Kidney epithelial cell (primary cell): ENCODE measurements at regions not wholly inside any gene's neighbourhood (a gene's known extent, or its start where the extent isn't known, plus 50 kb on each side); places are given as distances from the start of the nearest gene placed in this dataset.

Source experiments
- DNase-seq: peaks from one replicate; pipeline ENCODE4 v3.0.0-alpha.2; 2010; ENCODE audit warnings: low read depth
- H3K27me3 ChIP-seq: 2 replicates; pipeline ENCODE4 v1.6.0; 2011; ENCODE audit warnings: low read length; ENCODE audit not compliant: control insufficient read depth, insufficient read depth
- H3K36me3 ChIP-seq: 2 replicates; pipeline ENCODE4 v1.5.1; 2011; ENCODE audit warnings: low read length; ENCODE audit not compliant: control insufficient read depth, insufficient read depth
- H3K4me3 ChIP-seq: 2 replicates; pipeline ENCODE4 v1.5.1; 2011; ENCODE audit warnings: low read depth, mild to moderate bottlenecking, control low read depth, low read length
- TF ChIP-seq, protein P1 (sequence below): IDR thresholded peaks from 2 replicates; pipeline ENCODE4 v1.5.1; 2011; ENCODE audit warnings: mild to moderate bottlenecking, moderate library complexity, low read length, control low read depth, inconsistent platforms; ENCODE audit not compliant: insufficient read depth, poor library complexity, severe bottlenecking

DNA sequence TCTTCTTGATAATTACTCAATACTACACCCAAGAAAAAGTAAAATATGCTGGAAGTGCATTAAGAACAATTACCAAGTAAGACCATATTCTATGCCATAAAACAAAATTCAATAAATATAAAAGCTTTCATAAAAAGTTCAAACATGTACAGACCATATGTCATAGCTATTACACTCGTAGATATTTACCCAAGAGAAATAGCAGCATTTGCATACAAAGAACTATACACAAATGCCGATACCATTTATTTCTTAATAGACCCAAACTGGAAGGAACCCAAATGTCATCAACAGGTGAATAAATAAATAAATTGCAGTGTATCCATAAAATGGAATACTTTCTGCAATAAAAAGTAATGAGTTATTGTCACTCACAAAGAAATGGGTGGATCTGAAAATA is 78.3 kb upstream of the SLC16A7 start:
- H3K27me3 ChIP-seq: no peaks in the 10 kb centered on the region
- no peaks in the 10 kb centered on the region for H3K36me3 ChIP-seq
- H3K4me3 ChIP-seq: no peak overlapping the region
- TF ChIP-seq, protein P1, sequence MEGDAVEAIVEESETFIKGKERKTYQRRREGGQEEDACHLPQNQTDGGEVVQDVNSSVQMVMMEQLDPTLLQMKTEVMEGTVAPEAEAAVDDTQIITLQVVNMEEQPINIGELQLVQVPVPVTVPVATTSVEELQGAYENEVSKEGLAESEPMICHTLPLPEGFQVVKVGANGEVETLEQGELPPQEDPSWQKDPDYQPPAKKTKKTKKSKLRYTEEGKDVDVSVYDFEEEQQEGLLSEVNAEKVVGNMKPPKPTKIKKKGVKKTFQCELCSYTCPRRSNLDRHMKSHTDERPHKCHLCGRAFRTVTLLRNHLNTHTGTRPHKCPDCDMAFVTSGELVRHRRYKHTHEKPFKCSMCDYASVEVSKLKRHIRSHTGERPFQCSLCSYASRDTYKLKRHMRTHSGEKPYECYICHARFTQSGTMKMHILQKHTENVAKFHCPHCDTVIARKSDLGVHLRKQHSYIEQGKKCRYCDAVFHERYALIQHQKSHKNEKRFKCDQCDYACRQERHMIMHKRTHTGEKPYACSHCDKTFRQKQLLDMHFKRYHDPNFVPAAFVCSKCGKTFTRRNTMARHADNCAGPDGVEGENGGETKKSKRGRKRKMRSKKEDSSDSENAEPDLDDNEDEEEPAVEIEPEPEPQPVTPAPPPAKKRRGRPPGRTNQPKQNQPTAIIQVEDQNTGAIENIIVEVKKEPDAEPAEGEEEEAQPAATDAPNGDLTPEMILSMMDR: no peak
- no peak for DNase-seq

DNA sequence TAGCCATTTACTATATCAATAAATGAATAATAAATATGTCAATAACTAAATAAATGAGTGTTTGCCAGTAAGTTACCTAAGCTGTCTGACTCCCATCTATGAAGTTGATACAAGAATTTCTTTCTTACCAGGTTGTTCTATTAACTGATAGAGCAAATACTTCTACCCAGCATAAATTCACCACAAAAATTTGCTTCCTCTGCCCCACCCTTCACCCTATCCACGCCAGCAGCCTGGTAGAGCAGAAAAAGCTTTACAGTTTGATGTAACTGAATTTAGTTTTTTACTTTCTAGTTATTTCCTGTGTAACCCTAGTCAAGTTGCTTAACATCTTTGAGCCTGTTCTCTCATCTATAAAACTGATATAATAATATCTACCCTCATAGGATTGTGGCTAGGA is 94.9 kb upstream of the SLC16A7 start:
- H3K27me3 ChIP-seq: no peaks in the 10 kb centered on the region
- peak; percentile 12 for DNase-seq
- H3K36me3 ChIP-seq: no peaks in the 10 kb centered on the region
- TF ChIP-seq, protein P1: no peak
- no peak overlapping the region for H3K4me3 ChIP-seq

DNA sequence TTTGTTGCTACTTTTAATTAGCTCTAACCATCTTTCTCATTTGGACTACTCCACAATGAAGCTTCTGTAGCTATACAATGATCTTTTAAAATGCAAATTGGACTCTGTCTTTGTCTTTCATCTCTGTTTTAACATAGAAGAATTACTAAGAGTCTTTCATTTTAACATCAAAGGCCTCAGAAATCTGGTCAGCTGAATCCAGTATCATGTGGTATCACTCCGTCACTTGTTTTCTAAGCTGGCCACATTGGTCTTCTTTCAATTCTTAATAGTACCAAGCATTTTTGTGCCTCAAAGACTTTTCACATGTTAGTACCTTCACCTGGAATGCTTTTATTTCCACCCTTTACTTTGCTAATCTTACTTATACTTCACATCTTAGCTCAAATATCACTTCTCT is 95.5 kb upstream of the SLC16A7 start:
- no peaks in the 10 kb centered on the region for H3K27me3 ChIP-seq
- DNase-seq: no peak
- TF ChIP-seq, protein P1: no peak
- H3K4me3 ChIP-seq: no peak overlapping the region
- no peaks in the 10 kb centered on the region for H3K36me3 ChIP-seq

DNA sequence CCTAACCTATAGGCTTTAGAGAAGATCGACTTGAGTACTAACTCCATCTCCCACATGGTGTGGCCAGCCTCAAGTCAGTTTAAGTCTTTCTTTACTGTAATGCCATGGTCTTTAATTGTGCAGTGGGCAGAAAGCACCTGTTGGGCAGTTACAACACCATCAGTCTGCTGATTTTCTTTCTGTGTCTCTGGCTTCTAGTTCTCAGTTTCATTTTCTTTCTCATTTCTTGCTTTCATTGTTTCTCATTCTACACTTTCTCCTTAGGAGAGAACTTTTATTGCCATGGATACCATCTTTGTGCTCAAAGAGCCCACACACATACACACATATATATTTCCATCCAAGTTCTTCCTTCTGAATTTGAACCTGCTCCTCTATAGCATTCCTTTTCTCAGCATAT is 96.1 kb upstream of the SLC16A7 start:
- no peaks in the 10 kb centered on the region for H3K36me3 ChIP-seq
- H3K27me3 ChIP-seq: no peaks in the 10 kb centered on the region
- DNase-seq: no peak
- H3K4me3 ChIP-seq: no peak overlapping the region
- TF ChIP-seq, protein P1: no peak

DNA sequence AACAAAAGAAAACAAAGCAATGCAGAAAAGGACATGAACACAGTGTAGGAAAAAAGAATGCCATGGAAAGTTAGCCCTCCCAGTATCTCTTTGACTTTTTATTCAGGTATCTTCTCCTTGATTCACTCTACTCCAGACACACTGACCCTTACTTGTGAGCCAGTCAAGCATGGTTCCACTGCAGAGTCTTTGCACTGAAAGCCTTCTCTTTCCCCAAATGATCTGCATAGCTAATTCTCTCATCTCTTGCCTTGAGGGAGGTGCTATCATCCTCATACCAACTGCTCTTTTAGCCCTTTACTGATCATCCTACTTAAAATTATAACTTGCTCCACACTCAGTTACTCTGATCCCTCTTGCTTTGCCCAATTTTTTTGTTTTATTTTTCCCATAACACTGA is 101.2 kb upstream of the SLC16A7 start:
- TF ChIP-seq, protein P1: no peak
- no peak for DNase-seq
- Histone ChIP-seq H3K36me3 (no peaks in the 10 kb centered on the region), H3K4me3 (no peak overlapping the region), H3K27me3 (no peaks in the 10 kb centered on the region)

DNA sequence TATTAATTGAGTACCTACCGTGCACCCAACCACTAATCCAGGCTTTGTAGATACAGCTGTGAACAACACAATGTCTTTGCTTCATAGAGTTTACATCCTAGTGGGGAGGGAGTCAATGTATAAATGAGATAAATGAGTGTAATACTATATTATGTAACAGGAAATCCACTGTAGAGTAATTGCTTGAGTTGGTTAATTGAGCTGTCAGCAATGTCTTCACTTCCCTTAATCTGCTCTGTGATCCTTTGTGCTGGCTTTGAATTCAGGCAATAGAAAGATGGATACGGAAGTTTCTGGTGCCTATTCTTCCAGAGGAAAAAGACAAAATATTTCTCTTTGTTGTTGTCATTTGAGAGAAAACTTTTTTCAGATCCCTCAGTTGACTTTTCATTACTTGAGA is 104.0 kb upstream of the SLC16A7 start:
- no peaks in the 10 kb centered on the region for H3K36me3 ChIP-seq
- TF ChIP-seq, protein P1: no peak
- no peak for DNase-seq
- no peak overlapping the region for H3K4me3 ChIP-seq
- H3K27me3 ChIP-seq: no peaks in the 10 kb centered on the region
